Neutrophil (primary cell): ENCODE measurements at regions not wholly inside any gene's neighbourhood (a gene's known extent, or its start where the extent isn't known, plus 50 kb on each side); places are given as distances from the start of the nearest gene placed in this dataset.

ENCODE experiments used
- H3K27ac ChIP-seq: fragments of 200-600 bp; sonication (generic); 2 replicates; pipeline ENCODE4 v1.5.1; 2016; ENCODE audit warnings: mild to moderate bottlenecking, moderate library complexity
- H3K27me3 ChIP-seq: fragments of 200-600 bp; sonication (generic); 2 replicates; pipeline ENCODE4 v1.6.0; 2016; ENCODE audit warnings: mild to moderate bottlenecking
- H3K36me3 ChIP-seq: fragments of 200-600 bp; sonication (generic); 2 replicates; pipeline ENCODE4 v1.5.1; 2017
- H3K4me1 ChIP-seq, 2 experiments: fragments of 200-600 bp in 1 of 2; sonication (generic) in 1 of 2; 1 replicate in 1 of 2; 2 replicates in 1 of 2; pipeline versions ENCODE4 v1.5.1 to v1.6.1; 2013 to 2016; ENCODE audit warnings: low read depth in 1 of 2, low read length in 1 of 2, mild to moderate bottlenecking in 1 of 2, moderate library complexity in 1 of 2; ENCODE audit not compliant: control insufficient read depth in 1 of 2, insufficient read depth in 1 of 2
- H3K4me3 ChIP-seq, 2 experiments: fragments of 200-600 bp in 1 of 2; sonication (generic) in 1 of 2; 1 replicate in 1 of 2; 2 replicates in 1 of 2; pipeline ENCODE4 v1.5.1; 2013 to 2016; ENCODE audit warnings: low read depth in 1 of 2, low read length in 1 of 2, mild to moderate bottlenecking in 1 of 2, moderate library complexity in 1 of 2
- H3K9me3 ChIP-seq: fragments of 200-600 bp; sonication (generic); 2 replicates; pipeline ENCODE4 v1.5.1; 2016
- TF ChIP-seq, protein P1 (sequence below): fragments of 200-600 bp; sonication (generic); IDR thresholded peaks from 2 replicates; pipeline ENCODE4 v1.5.1; 2016; ENCODE audit warnings: antibody characterized with exemption

- TF ChIP-seq, protein P1, sequence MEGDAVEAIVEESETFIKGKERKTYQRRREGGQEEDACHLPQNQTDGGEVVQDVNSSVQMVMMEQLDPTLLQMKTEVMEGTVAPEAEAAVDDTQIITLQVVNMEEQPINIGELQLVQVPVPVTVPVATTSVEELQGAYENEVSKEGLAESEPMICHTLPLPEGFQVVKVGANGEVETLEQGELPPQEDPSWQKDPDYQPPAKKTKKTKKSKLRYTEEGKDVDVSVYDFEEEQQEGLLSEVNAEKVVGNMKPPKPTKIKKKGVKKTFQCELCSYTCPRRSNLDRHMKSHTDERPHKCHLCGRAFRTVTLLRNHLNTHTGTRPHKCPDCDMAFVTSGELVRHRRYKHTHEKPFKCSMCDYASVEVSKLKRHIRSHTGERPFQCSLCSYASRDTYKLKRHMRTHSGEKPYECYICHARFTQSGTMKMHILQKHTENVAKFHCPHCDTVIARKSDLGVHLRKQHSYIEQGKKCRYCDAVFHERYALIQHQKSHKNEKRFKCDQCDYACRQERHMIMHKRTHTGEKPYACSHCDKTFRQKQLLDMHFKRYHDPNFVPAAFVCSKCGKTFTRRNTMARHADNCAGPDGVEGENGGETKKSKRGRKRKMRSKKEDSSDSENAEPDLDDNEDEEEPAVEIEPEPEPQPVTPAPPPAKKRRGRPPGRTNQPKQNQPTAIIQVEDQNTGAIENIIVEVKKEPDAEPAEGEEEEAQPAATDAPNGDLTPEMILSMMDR = no peak
- Histone ChIP-seq H3K27ac (no peak overlapping the region), H3K27me3 (no peaks in the 10 kb centered on the region), H3K36me3 (no peaks in the 10 kb centered on the region), H3K4me1 (no peaks in the 10 kb centered on the region), H3K9me3 (no peaks in the 10 kb centered on the region), H3K4me3 (no peak overlapping the region)
Measured at GRCh38 chr22:22827187-22827939, 60.3 kb upstream of the IGLL5 start.

GRCh38 chr22:22830193-22830592 lies 57.4 kb upstream of the IGLL5 start:
- no peaks in the 10 kb centered on the region for H3K36me3 ChIP-seq
- H3K4me3 ChIP-seq = no peak overlapping the region
- no peaks in the 10 kb centered on the region for H3K9me3 ChIP-seq
- H3K4me1 ChIP-seq = no peaks in the 10 kb centered on the region
- H3K27ac ChIP-seq = no peak overlapping the region
- H3K27me3 ChIP-seq = no peaks in the 10 kb centered on the region
- TF ChIP-seq, protein P1 = no peak

GRCh38 chr22:22830957-22831688 lies 56.5 kb upstream of the IGLL5 start:
- no peaks in the 10 kb centered on the region for H3K36me3 ChIP-seq
- no peaks in the 10 kb centered on the region for H3K4me1 ChIP-seq
- TF ChIP-seq, protein P1 = no peak
- no peaks in the 10 kb centered on the region for H3K27me3 ChIP-seq
- no peak overlapping the region for H3K27ac ChIP-seq
- H3K9me3 ChIP-seq = no peaks in the 10 kb centered on the region
- no peak overlapping the region for H3K4me3 ChIP-seq

GRCh38 chr22:22833059-22833458 lies 54.6 kb upstream of the IGLL5 start:
- Histone ChIP-seq H3K27ac (no peak overlapping the region), H3K4me1 (no peaks in the 10 kb centered on the region), H3K4me3 (no peak overlapping the region), H3K36me3 (no peaks in the 10 kb centered on the region), H3K9me3 (no peaks in the 10 kb centered on the region), H3K27me3 (no peaks in the 10 kb centered on the region)
- TF ChIP-seq, protein P1 = no peak

DNA sequence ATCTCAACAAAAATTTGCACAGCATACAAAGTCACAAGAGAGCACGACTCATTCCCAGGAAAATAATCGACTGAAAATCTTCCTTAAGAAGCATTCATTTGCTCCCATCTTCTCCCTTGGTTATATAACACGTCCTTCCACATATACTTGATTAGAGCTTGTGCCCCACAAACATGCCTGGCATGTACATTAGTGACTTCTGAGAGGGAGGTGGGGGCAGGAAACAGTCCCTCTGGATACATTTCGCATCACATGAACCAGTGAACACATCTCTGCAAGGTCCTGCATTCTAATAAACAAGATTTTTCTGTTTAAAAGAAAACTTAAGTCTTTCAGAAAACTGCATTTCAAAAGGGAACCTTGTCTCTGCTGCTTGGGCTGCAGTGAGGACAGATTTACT lies 54.1 kb upstream of the IGLL5 start:
- no peaks in the 10 kb centered on the region for H3K9me3 ChIP-seq
- no peak overlapping the region for H3K4me3 ChIP-seq
- H3K27me3 ChIP-seq = no peaks in the 10 kb centered on the region
- no peaks in the 10 kb centered on the region for H3K4me1 ChIP-seq
- TF ChIP-seq, protein P1 = no peak
- H3K27ac ChIP-seq = no peak overlapping the region
- H3K36me3 ChIP-seq = no peaks in the 10 kb centered on the region
